IPS-NIHi7 (cell line): ENCODE measurements at regions not wholly inside any gene's neighbourhood (a gene's known extent, or its start where the extent isn't known, plus 50 kb on each side); places are given as distances from the start of the nearest gene placed in this dataset.

Experiments
- DNase-seq: peaks from one replicate; pipeline ENCODE4 v3.0.0; 2012; ENCODE audit warnings: mixed read lengths; ENCODE audit errors: extremely low spot score

DNA sequence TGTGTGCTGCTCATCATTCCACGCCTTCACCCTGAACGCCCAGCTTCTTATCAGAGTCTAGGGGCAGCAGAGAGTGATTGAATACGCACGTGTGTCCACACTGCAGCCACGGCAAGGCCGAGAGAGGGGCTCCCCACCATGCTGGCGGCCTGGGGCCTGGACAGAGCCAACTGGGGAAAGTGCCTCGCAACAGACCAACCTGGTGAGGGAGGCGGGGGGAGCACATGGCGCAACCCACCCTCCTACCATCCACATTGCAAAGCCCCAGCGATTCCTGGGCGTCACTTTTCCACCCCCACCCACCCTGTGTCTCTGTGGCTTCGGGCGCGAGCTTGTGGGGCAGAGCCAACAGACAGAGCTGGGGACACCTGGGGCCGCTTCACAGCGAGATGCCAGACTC lies 66.4 kb upstream of the DUSP22 start:
- no peak for DNase-seq

DNA sequence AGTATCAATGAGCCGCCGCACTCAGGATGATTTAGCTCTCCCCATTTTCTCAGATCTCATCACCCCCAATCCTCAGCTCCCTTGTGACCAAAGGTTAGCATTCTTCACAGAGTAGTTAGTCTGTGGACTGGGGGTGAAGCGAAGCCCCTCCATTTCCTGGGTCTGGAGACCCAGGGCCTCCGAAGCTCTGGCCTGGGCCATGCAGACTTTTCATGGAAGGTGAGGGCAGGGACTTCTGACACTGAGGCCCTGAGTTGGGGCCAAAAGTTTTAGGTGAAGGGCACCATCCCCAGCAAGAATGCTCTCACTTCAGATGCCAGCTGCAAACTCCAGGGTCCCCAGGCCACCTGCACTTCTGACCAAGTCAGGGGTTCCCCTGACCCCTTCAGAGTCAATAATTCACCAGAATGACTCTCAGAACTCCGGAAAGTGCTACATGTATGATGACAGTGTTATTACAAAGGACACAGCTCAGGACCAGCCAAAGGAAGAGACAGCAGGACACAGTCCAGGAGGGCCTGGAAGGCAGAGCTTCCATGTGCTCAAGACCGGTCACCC lies 65.7 kb upstream of the DUSP22 start:
- DNase-seq: no peak

DNA sequence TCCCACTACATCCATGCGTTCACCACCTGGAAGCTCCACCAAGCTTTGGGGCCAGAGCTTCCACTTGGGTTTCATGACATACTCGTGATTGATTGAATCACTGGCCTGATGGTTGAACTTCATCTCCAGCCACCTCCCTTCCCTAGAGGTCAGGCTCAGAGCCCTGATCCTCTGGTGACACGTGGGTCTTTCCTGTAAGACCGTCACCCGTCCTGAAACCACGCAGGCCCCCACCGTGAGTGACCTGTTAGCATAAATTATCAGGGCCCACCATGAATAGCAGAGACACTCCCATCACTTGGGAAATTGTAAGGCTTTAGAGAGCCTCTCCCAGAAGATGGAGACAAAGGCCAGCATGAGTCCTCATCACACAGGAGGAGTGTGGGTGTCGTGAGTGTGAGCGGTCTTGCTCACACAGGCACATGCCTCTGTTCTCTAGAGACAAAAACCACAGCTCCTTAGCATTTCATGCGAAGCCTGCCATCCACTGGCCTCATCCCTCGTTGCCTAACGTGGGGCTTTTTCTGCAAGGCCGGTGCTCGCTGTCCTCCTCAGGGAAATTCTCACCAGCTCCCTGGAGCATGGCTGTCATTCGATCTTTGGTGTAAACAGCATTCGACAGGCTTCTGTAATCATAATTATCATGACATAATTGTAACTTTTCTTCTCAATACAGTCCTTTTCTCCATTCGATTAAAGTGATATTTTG lies 65.1 kb upstream of the DUSP22 start:
- DNase-seq: no peak

DNA sequence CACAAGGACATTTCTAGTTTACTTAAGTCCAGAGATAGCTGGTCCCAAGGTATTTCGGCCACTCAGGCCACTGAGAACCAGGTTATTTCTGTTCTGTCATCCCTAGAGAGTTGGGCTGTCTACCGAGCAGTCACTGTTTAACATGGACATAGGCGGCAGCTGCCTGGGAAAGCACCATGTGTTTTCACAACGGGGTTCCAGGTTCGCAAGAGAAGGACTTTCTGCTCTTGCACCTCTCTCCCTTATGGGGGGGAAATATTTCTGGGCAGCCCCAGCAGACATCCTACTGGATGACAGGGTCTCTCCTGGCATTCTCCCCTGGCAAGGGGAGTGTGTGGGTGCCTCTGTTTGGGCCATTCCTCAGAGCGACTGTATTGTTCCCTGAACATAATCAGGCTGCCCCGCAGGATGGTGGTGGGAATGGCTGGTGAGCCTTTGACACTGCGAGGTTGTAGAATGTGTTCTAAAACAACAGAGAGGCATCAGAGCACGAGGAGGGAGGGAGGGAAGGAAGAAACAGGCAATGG lies 64.4 kb upstream of the DUSP22 start:
- no peak for DNase-seq

DNA sequence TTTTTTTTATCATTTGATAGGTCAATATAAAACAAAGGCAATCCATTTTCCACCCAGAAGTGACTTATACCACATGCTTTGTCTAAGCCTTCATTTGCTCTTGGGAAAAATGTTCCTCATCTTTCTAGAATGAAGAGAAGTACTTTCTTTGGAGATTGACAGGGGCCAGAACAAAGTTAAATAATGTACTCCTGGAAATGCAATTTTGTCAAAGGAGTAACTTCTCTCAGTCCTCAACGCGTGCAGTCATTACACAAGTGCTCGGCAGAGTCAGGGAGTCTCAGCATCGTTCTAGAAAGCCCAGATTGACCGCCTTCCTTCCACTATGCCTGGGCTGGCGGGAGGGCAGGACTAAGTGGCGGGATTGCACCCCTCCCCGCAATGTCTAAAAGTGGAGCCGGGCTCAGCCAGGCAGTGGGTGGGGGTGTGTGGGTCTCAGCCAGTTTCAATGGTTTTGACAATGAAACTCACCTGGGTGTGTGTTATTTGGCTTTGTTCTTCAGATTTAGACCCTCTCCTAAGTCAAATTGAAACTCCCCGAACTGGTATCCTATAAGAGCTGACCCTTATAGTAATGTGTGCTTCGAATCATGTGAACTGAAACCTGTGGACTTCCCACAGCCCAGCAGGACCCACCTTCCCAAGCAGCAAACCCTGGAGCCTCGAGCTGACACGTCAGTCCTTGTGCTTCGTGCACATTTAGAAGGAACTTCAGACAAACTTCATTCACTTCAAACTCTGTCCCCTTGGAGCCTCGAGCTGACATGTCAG lies 63.2 kb upstream of the DUSP22 start:
- DNase-seq: no peak

DNA sequence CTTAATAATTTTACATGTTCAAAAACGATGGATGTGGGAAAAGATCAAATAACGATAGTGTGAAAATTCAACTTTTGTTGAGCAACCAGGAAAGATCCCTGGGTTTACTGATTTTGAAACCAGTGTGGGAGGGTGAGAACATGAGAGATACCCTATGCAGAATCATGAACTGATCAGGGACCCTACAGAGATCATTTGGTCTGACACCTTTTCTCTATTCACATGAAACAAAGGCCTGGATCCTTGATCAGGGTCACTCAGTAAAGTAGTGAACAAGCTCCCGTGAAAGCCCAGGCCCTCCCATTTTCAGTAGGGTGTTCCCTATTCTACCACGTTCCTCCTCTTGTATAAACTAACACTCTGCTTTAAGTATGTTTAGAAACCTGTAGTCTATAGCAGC lies 60.5 kb upstream of the DUSP22 start:
- no peak for DNase-seq

DNA sequence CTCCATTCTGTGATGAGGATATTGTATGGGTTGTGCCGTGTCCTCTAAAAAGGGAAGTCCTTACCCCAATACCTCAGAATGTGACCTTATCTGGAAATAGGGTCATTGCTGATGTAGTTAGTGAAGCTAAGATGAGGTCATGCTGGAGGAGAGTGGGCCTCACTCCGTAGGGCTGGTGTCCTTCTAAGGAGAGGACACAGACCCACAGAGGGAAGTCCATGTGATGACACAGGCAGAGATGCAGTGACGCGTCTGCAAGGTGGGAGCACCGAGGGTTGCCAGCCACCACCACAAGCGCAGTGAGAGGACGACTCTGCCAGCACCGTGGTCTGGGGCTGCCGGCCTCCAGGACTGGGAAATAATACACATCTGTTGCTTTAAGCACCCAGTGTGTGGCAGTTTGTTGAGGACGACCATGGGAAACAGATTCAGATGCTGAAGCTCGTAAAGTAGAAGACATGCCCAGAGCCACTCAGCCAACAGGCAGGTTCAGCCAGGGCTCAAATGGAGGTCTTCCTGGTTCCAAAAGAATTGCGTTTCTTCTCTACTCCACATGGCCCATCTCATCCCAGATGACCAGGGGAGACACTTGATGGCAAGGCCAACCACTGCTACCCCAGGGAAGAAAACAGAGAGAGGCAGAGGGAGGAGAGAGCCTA lies 59.2 kb upstream of the DUSP22 start:
- DNase-seq: no peak

DNA sequence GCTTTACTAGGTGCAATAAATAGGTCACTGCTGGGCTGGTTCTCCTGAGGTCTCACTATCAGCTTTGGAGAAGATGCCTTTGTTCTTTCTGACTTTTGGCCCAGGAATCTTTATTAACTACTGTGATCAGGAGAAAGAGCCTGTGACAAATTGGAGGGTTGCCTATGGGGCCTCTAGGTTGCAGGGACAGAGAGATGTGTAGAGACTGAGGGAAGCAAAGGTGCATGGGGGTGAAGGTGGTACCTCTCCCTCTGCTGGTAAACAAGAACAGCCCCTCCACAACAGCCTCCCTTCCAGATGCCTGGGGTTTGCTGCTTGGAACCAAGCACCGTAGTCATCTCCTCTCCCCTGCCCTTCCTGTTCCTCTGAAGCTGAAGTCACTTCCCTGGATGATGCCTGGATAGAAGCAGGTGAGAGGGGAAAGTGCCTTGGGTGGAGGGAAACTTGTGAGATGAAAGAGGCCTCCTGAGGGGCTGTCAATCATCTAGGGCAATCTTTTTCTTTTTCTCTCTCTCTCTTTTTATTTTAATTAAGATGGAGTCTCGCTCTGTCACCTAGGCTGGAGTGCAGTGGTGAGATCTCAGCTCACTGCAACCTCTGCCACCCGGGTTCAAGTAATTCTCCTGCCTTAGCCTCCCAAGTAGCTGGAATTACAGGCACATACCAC lies 57.4 kb upstream of the DUSP22 start:
- no peak for DNase-seq

DNA sequence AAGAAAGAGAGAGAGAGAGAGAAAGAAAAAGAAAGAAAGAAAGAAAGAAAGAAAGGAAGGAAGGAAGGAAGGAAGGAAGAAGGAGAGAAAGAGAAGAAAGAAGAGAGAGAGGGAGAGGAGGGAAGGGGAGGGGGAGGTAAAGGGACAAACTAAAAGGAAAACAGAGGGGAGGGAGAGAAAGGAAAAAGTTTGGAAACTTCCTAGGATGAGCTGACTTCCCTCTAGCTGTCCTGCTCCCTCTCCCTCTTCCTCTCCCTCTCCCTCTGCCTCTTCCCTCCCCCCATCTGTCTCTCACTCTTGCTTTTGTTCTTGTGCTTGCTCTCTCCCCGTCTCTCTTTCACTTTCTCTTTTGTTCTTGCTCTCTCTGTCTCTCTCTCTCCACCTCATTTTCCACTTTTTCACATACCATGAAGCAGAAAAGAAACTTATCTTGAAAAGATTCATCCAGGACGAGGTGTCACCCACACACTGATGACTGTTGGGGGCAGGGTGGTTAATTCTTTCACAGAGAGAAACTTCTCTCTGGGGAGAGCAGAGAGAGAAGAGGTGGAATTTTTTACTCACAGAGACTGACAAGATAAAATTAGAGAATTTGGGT lies 56.4 kb upstream of the DUSP22 start:
- DNase-seq: no peak

DNA sequence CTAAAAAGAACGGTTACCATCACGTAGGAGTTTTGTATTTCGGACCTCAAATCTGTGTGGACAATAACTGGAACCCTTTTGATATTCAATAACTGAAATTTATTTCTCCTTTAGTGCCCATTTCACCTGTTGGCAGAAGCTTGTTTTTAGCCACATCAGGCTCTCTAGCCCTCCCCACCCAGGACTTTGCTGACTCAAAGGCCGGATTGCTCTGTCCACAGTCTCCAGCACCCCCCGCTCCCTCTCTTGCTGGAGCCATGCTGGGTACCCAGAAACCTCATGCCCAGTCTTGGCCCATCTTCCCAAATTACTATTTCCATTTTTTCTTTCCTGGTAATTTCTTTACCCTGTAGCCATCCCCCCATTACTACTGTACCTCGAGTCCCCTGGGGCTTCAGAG lies 55.8 kb upstream of the DUSP22 start:
- DNase-seq: no peak

DNA sequence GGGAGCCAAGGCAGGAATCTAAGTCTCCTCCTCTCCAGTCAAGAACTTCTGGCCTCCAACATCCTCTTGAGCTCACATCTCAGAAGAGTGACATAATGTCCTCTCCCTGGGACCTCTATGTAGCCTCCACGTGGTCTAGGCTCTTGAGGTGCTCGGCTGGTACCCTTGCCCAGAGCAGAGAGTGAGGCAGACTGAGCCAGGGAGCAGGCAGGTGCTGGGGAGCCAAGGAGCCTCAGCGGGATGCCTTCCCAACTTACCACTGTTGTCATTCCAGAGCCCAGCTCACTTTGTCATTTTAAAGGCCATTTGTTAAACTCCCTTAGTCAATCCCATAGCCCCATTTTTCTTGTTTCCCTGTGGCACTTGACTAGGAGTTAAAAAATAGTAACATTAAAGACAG lies 52.1 kb upstream of the DUSP22 start:
- DNase-seq: no peak

DNA sequence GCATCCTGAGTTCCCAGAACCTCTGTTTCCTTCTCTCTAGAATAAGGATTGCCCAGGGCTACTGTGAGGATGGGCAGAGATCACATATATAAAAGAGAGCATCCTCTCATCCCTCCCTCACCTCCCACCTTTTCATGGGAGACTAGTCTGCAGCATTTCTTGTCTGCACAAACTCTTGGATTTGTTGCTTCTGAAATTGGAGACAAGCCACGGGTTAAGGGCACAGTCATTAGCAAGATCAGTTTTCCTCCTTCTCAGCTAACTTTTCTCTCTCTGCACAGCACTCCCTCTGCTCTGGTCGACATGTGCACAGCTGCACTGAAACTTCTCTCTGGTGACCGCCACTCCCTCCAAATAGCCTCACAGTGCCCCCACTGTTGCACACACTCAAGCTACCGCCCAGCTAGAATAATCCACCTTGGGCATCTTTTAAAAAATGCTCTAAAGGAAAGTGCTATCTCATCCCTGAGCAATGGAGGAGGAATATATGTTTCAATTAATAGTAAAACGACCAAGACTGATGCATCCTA lies 50.9 kb upstream of the DUSP22 start:
- DNase-seq: no peak
